ENCODE measurements at regions not wholly inside any gene's neighbourhood (a gene's known extent, or its start where the extent isn't known, plus 50 kb on each side); places are given as distances from the start of the nearest gene placed in this dataset.

- no peak for DNase-seq (ENCODE audit: low read depth)
Measured at GRCh38 chr11:30089921-30090320, 73.1 kb upstream of the KCNA4 start.

DNA sequence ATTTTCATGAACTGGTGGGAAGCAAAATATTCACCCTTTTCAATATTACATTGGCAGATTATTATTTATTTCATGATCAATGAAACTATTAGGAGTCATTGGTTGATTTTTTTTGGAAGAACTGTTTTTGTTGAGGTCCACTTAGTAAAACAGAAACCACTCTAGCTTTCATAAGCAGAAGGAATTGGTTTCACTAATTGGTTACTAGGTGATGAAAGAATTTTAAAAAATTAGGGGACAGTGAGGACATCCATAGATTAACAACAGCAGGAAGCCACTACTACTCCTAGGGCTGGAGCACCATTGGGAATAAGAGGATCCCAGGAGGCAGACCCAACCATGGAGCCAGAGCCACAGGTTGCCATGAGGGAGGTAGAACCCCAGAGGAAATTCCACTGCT lies 74.4 kb upstream of the KCNA4 start:
- DNase-seq (ENCODE audit: low read depth): no peak

- DNase-seq (ENCODE audit: low read depth): no peak
Measured at GRCh38 chr11:30091737-30092136, 74.9 kb upstream of the KCNA4 start.

- DNase-seq (ENCODE audit: low read depth): no peak
Measured at GRCh38 chr11:30092518-30092917, 75.7 kb upstream of the KCNA4 start.

DNA sequence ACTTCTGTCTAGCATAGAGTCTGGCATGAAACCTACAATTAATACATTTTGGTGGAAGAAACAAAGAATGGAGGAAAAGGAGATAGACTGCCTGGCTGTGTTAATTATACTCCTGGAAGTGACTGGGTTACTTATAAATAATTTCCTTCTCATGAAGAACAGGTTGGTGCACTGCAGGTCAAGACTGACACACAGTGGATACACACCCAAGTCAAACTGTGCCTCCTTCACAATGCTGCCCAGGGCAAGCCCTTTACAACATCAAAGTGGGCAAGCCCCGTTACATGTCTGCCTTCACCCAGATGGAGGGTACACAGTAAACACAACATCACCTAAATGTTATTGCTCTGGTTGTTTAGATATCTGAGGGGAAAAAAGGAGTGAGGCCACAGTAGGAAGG lies 83.7 kb upstream of the KCNA4 start:
- no peak for DNase-seq (ENCODE audit: low read depth)

- DNase-seq (ENCODE audit: low read depth): no peak
Measured at GRCh38 chr11:30106222-30107181, 89.7 kb upstream of the KCNA4 start.

- peak; percentile 84 for DNase-seq (ENCODE audit: low read depth)
Measured at GRCh38 chr11:30107899-30108298, 91.1 kb upstream of the KCNA4 start.

DNA sequence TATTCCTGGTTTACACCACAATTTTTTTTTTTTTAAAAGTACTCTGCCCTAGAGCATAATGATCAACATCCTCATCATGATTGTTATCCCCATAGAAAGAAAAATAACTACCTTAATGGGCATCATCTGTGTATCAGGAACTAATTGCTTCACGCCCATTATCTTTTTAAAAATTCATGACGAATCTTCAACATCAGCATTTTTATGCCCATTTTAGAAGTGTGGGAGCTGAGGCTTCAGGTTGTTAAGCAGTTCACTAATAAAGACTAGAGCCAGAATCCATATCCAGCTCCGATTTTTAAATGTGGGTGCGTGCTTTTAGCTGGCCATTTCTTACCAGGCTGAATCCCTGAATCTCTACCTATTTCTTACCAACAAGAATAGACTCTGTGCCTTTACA lies 92.9 kb upstream of the KCNA4 start:
- DNase-seq (ENCODE audit: low read depth): no peak

DNA sequence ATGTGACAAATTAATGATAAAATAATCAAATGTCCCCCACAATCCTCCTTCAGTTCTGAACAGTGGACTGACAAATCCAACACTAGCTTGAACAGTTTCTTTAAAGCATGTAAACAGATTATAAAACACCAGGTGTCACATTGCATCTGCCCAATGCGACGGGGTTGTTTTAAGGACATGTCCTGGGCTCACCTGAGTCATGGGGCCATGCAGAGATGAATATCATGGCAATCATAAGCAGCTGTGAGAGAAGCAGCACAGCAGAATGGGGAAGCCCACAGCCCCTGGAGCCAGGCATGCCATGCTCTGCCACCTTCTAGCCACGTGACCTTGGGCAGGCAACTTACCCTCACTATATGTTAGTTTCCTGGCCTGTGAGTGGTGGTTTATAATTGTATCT lies 93.9 kb upstream of the KCNA4 start:
- no peak for DNase-seq (ENCODE audit: low read depth)

DNA sequence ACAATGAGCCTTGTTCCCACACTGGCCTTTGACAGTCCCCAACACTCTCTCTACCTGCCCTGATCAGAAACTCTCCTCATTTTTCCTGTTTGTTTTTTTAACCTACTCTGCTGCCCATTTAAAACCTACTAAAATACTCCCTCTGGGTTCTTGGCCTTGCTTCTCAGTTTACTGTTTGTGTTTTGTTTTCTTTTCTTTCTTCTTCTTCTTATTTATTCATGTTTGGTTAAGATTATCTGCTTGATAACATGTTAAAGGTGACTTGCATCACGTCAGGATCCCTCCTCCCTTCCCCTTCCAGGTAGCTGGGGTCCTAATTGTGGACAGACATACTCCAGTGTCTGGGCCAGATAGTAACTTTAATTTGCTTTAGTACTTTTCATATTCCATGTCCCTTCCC lies 95.0 kb upstream of the KCNA4 start:
- DNase-seq (ENCODE audit: low read depth): no peak

GRCh38 chr11:30113326-30113898 lies 96.6 kb upstream of the KCNA4 start:
- no peak for DNase-seq (ENCODE audit: low read depth)

DNA sequence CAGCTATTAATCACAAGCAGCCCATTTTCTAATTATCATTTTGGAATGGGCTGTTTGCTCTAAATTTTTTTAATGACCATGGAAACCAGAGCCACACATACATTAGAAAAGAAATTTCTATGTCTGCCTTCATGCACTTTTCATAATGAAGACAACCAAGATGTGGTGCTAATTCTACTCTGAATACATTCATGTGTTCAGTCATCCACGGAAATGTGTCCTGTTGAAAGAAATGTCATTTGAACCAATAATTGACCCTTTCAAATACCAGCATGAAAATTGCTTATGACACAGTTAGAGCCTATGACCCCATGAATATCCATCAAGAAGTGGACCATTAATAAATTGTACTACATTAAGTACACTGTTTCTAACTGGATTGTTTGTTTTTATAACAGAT lies 99.7 kb upstream of the KCNA4 start:
- DNase-seq (ENCODE audit: low read depth): no peak

DNA sequence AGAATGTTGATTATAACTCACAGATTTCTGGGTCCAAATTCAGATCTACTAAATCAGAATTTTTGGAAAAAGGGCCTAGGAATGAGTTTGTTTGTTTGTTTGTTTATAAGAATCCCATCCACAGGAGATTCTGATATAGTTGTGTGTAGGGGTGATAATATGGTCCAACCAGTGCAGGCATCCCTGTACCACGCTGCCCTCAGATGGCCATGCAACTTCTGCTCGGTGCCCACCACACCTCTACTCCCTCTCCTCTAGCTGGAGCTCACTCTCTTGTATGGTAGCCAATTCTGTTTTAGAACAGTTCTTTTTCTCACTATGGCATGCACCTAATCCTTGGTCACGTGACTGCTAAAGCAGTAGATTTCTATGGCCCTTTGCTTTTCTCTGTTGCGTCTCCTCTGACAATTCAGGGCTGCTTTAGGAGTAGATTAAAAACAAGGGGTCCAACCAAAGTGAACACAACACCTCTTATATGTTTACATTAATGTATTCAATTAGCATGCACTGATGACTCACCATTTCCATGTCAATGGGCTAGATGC lies 103.3 kb upstream of the KCNA4 start:
- DNase-seq (ENCODE audit: low read depth): no peak

- DNase-seq (ENCODE audit: low read depth): no peak
Measured at GRCh38 chr11:30125456-30125855, 105.4 kb upstream of the FSHB start.

GRCh38 chr11:30128269-30128932 lies 102.4 kb upstream of the FSHB start:
- DNase-seq (ENCODE audit: low read depth): peak; percentile 66

- DNase-seq (ENCODE audit: low read depth): peak; percentile 6
Measured at GRCh38 chr11:30131535-30131934, 99.3 kb upstream of the FSHB start.

DNA sequence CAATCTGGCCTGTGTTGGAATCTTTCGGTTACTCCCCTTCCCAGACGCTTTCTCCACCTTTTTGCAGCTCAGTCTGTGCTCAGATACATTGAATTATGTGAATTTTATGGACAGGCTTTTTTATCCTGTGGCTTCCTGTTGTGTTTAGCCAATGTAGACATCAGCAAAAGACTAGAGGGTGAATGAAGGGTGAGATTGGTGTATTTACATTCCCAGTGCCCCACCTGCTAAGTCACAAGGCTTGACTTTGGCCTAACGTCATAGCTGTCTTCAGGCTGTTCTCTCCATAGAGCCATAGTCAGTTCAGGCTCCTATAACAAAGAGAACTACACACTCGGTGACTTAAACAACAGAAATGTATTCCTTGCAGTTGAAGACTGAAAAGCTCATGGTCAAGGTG lies 97.5 kb upstream of the FSHB start:
- no peak for DNase-seq (ENCODE audit: low read depth)

GRCh38 chr11:30143098-30143705 lies 87.6 kb upstream of the FSHB start:
- peak; percentile 39 for DNase-seq (ENCODE audit: low read depth)

DNA sequence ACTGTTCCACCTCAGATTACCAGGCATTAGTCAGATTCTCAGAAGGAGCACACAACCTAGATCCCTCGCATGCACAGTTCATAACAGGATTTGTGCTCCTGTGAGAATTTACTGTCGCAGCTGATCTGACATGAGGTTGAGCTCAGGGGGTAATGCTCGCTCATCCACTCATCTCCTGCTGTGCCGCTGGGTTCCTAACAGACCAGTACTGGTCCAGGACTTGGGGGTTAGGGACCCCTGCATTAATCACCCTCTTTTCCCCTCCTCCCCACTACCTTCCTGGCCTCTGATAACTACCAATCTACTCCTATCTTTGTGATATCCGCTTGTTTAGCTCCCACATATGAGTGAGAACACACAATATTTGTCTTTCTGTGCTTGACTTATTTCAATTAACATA lies 83.5 kb upstream of the FSHB start:
- no peak for DNase-seq (ENCODE audit: low read depth)

DNA sequence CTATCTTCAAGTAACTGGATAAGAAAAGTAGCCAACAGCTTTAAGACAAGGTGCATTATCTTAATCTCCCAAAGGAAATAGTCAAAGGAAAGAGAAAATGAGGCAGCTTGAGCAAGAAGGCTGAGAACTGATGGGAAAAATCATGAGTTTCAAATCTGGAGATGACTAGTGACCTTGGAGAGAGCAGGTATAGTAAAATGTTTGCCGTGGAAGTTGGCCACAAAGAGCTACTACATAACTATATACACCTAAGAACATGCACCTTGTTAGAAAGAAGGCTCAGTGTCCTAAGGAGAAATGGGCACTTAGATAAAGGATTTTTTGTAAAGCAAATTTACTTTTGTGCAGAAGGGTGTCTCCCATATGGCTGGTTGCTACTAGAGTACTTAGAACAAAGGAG lies 80.8 kb upstream of the FSHB start:
- no peak for DNase-seq (ENCODE audit: low read depth)

- no peak for DNase-seq (ENCODE audit: low read depth)
Measured at GRCh38 chr11:30150425-30150824, 80.4 kb upstream of the FSHB start.

DNA sequence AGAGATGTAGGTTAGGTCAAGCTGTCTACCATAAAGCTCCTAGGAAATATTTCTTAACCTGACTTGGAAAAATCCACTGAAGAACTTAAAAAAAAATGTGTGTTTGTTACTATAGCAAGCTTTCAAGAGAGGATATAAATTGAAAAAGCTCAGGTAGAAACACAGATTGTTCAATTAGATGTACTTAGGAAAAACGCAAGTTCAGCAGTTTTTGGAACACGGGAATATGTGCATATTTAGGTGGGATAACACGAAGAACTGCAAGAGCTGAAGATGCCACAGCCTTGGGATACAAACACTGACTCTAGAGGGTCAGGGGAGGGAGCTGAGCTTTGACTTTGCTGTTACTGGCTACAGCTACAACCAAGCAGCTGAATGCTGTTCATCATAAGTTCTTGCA lies 77.8 kb upstream of the FSHB start:
- no peak for DNase-seq (ENCODE audit: low read depth)

Measured in LHCN-M2 (cell line).